ENCODE measurements at regions not wholly inside any gene's neighbourhood (a gene's known extent, or its start where the extent isn't known, plus 50 kb on each side); places are given as distances from the start of the nearest gene placed in this dataset.

DNA sequence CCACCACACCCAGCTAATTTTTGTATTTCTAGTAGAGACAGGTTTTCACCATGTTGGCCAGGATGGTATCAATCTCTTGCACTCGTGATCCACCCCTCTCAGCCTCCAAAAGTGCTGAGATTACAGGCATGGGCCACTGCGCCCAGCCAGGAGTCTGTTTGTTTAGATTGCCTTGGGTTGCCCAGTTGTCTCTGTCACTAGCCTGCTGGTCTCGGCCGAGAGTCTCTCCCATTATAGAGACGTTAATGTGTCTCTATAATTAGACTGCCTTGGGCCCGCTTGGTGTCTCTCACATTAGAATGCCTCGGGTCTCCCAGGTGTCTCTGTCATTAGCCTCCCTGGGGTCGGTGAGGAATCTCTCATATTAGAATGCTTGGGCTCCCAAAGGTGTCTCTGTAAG, 1533.6 kb downstream of the UQCRFS1 start:
- ChIA-PET RAD21 (ENCODE audit: unreplicated experiment) (no interaction called here), CTCF (no interaction called here), POLR2A (no interaction called here), SMC1A (ENCODE audit: uncharacterized antibody, unreplicated experiment) (no interaction called here)
- BruUV-seq (replicated peaks) = no TSS peak
- no peak overlapping the region for H3K9ac ChIP-seq (ENCODE audit: control insufficient read depth, insufficient read depth, low read length)
- H3K4me3 ChIP-seq = no peak overlapping the region
- TF ChIP-seq SREBF2 (IDR thresholded peaks at IDR 0.05; ENCODE audit: low read length) = no peak
- TF ChIP-seq HDGF (IDR thresholded peaks at IDR 0.05) = no peak
- no peak for TF ChIP-seq MYB (IDR thresholded peaks at IDR 0.05; ENCODE audit: borderline replicate concordance, low read depth, low read length)
- TF ChIP-seq, protein P1, sequence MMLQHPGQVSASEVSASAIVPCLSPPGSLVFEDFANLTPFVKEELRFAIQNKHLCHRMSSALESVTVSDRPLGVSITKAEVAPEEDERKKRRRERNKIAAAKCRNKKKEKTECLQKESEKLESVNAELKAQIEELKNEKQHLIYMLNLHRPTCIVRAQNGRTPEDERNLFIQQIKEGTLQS (IDR thresholded peaks at IDR 0.05; ENCODE audit: borderline replicate concordance, extremely low read depth, low read depth, low read length) = no peak
- TF ChIP-seq, protein P2, sequence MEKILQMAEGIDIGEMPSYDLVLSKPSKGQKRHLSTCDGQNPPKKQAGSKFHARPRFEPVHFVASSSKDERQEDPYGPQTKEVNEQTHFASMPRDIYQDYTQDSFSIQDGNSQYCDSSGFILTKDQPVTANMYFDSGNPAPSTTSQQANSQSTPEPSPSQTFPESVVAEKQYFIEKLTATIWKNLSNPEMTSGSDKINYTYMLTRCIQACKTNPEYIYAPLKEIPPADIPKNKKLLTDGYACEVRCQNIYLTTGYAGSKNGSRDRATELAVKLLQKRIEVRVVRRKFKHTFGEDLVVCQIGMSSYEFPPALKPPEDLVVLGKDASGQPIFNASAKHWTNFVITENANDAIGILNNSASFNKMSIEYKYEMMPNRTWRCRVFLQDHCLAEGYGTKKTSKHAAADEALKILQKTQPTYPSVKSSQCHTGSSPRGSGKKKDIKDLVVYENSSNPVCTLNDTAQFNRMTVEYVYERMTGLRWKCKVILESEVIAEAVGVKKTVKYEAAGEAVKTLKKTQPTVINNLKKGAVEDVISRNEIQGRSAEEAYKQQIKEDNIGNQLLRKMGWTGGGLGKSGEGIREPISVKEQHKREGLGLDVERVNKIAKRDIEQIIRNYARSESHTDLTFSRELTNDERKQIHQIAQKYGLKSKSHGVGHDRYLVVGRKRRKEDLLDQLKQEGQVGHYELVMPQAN (conservative IDR thresholded peaks at IDR 0.05) = no peak
- no peak for TF ChIP-seq BMI1 (IDR thresholded peaks at IDR 0.05; ENCODE audit: borderline replicate concordance)
- TF ChIP-seq RUNX3 (IDR thresholded peaks at IDR 0.05; ENCODE audit: low read length) = no peak
- TF ChIP-seq, protein P3, sequence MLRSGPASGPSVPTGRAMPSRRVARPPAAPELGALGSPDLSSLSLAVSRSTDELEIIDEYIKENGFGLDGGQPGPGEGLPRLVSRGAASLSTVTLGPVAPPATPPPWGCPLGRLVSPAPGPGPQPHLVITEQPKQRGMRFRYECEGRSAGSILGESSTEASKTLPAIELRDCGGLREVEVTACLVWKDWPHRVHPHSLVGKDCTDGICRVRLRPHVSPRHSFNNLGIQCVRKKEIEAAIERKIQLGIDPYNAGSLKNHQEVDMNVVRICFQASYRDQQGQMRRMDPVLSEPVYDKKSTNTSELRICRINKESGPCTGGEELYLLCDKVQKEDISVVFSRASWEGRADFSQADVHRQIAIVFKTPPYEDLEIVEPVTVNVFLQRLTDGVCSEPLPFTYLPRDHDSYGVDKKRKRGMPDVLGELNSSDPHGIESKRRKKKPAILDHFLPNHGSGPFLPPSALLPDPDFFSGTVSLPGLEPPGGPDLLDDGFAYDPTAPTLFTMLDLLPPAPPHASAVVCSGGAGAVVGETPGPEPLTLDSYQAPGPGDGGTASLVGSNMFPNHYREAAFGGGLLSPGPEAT (IDR thresholded peaks at IDR 0.05; ENCODE audit: low read depth) = no peak
- TF ChIP-seq HDAC6 (IDR thresholded peaks at IDR 0.05; ENCODE audit: unreplicated experiment) = no peak
- no peak for FAIRE-seq
- no peaks in the 10 kb centered on the region for H4K20me1 ChIP-seq (ENCODE audit: control insufficient read depth, insufficient read depth)
- H3K4me2 ChIP-seq (ENCODE audit: control insufficient read depth, insufficient read depth) = no peak overlapping the region
- in situ Hi-C loops (cut with MboI) = no loop called here
- no peaks in the 10 kb centered on the region for H3K36me3 ChIP-seq (ENCODE audit: control insufficient read depth in 2 of 2, insufficient read depth in 2 of 2, low read length in 1 of 2)
- ATAC-seq = no peak
- WGBS (ENCODE audit: insufficient coverage, insufficient replicate concordance, low lambda C conversion rate, missing lambda C conversion rate) = 32% methylated on average over 8 of the region's 8 CpGs
- no peak for DNase-seq (ENCODE audit: low read depth, low spot score)
- H3K9me3 ChIP-seq (replicated peaks; ENCODE audit: control insufficient read depth, insufficient read depth, low read length) = no peaks in the 10 kb centered on the region; the same call in 2 of the 3 replicates
- no peaks in the 10 kb centered on the region for H3K27me3 ChIP-seq (replicated peaks in 1 of 2; ENCODE audit: control insufficient read depth in 2 of 2, insufficient read depth in 2 of 2, low read length in 1 of 2)
- no peak overlapping the region for H2AFZ ChIP-seq (ENCODE audit: control insufficient read depth, low read depth, low read length)
- no peaks in the 10 kb centered on the region for H3K4me1 ChIP-seq (ENCODE audit: control insufficient read depth, insufficient read depth, low read length)
- H3K79me2 ChIP-seq (ENCODE audit: control insufficient read depth, insufficient read depth, low read length) = no peaks in the 10 kb centered on the region
- no peak overlapping the region for H3K27ac ChIP-seq (ENCODE audit: control insufficient read depth, insufficient read depth)
- intact Hi-C loops (cut with micrococcal nuclease; ENCODE audit: unreplicated experiment) = no loop called here
